K562 (cell line): ENCODE measurements at regions not wholly inside any gene's neighbourhood (a gene's known extent, or its start where the extent isn't known, plus 50 kb on each side); places are given as distances from the start of the nearest gene placed in this dataset.

Experiments used
- ATAC-seq: fragments of 200-7000 bp; cut with Tn5 transposase; 3 replicates; pipeline ENCODE4 v1.9.1; 2020; ENCODE audit warnings: moderate library complexity
- BruUV-seq: library from RNA; stranded (reverse); fragments of 400-500 nt; replicated peaks from 2 replicates; lab custom pipeline; 2021; lab: Mats Ljungman, UMichigan
- CTCF ChIA-PET: fragments of 300-600 bp; formaldehyde crosslinking; extraction: SDS; loops from one replicate; lab custom pipeline; 2021; ENCODE audit warnings: low intra/inter-chr PET ratio; lab: Yijun Ruan, JAX
- POLR2A ChIA-PET: fragments of 300-600, 350-650 bp; sonication (Branson Sonifier 250); formaldehyde crosslinking; extraction: SDS; loops from one replicate; lab custom pipeline; 2021; ENCODE audit warnings: antibody characterized with exemption, inconsistent platforms; lab: Yijun Ruan, JAX
- DNase-seq, 4 experiments: peaks; one replicate each; pipeline versions ENCODE4 v3.0.0 to v3.0.0-alpha.2; 2011 to 2018; ENCODE audit warnings: low spot score in 3 of 4, mixed read lengths in 3 of 4; ENCODE audit errors: extremely low read depth in 1 of 4
- FAIRE-seq: peaks from 2 replicates; lab custom pipeline; 2011; peaks lifted over from hg19 to GRCh38; lab: Jason Lieb, UNC
- H2AFZ ChIP-seq: 2 replicates; pipeline ENCODE4 v1.6.0; 2011; ENCODE audit warnings: low read depth, low read length, control low read depth, inconsistent platforms
- H3K27ac ChIP-seq: fragments of 200-600 bp; 3 replicates; pipeline ENCODE4 v1.8.0; 2011; ENCODE audit warnings: low read depth, mild to moderate bottlenecking, control low read depth, inconsistent platforms, low read length, moderate library complexity, mixed read lengths; ENCODE audit errors: extremely low read depth
- H3K27me3 ChIP-seq, 2 experiments: fragments of 300-600 bp in 1 of 2; 2 replicates in 1 of 2; 3 replicates in 1 of 2; pipeline versions ENCODE4 v1.6.0 to v1.8.0; 2011; ENCODE audit warnings: inconsistent platforms in 2 of 2, low read length in 2 of 2, mild to moderate bottlenecking in 1 of 2, mixed read lengths in 1 of 2, moderate library complexity in 1 of 2; ENCODE audit not compliant: control insufficient read depth in 2 of 2, insufficient read depth in 2 of 2
- H3K36me3 ChIP-seq: fragments of 300-600 bp; 3 replicates; pipeline ENCODE4 v1.8.0; 2011; ENCODE audit warnings: mild to moderate bottlenecking, low read length, inconsistent platforms; ENCODE audit not compliant: control insufficient read depth, insufficient read depth
- H3K4me1 ChIP-seq, 2 experiments: fragments of 200-600 bp in 1 of 2; replicated peaks in 1 of 2; 2 replicates in 1 of 2; 3 replicates in 1 of 2; pipeline versions ENCODE4 v1.5.1 to v1.8.0; 2011; ENCODE audit warnings: inconsistent platforms in 2 of 2, low read length in 2 of 2, mild to moderate bottlenecking in 1 of 2, mixed read lengths in 1 of 2, moderate library complexity in 1 of 2; ENCODE audit not compliant: control insufficient read depth in 2 of 2, insufficient read depth in 2 of 2
- H3K4me2 ChIP-seq: 2 replicates; pipeline ENCODE4 v1.6.1; 2011; ENCODE audit warnings: low read length, control low read depth, inconsistent platforms, mixed read lengths; ENCODE audit not compliant: insufficient read depth
- H3K4me3 ChIP-seq: fragments of 200-600 bp; sonication (generic), shearing (Covaris generic); 2 replicates; pipeline ENCODE4 v1.5.1; 2016; ENCODE audit warnings: control low read depth, inconsistent platforms
- H3K79me2 ChIP-seq: fragments of 200-600 bp; 3 replicates; pipeline ENCODE4 v1.8.0; 2011; ENCODE audit warnings: low read length, inconsistent platforms; ENCODE audit not compliant: control insufficient read depth, insufficient read depth
- H3K9ac ChIP-seq, 2 experiments: 2 replicates each; pipeline versions ENCODE4 v1.6.0 to v1.6.1; 2011; ENCODE audit warnings: low read depth in 2 of 2, low read length in 2 of 2, control low read depth in 1 of 2, inconsistent platforms in 1 of 2, mild to moderate bottlenecking in 1 of 2, mixed read lengths in 1 of 2; ENCODE audit not compliant: insufficient read depth in 1 of 2
- H3K9me1 ChIP-seq: one replicate; pipeline ENCODE4 v1.6.0; 2011; ENCODE audit warnings: inconsistent platforms, mild to moderate bottlenecking, low read length, moderate library complexity; ENCODE audit not compliant: control insufficient read depth, insufficient read depth
- H3K9me3 ChIP-seq: replicated peaks from 2 replicates; pipeline ENCODE4 v1.5.1; 2011; ENCODE audit warnings: low read depth, low read length, inconsistent platforms; ENCODE audit not compliant: control insufficient read depth, insufficient read depth
- H4K20me1 ChIP-seq: replicated peaks from 2 replicates; pipeline ENCODE4 v1.6.1; 2011; ENCODE audit warnings: low read length, inconsistent platforms, mixed read lengths; ENCODE audit not compliant: control insufficient read depth, insufficient read depth
- CCAR2 ChIP-seq: fragments of 200-400 bp; formaldehyde crosslinking; IDR thresholded peaks from 2 replicates; pipeline ENCODE4 v1.6.1; 2017; ENCODE audit warnings: mild to moderate bottlenecking, low read depth, low read length
- CHAMP1 ChIP-seq: fragments of 450-650 bp; IDR thresholded peaks from 2 replicates; pipeline ENCODE4 v1.6.1; 2016; ENCODE audit warnings: mild to moderate bottlenecking
- ERF ChIP-seq: fragments of 450-650 bp; formaldehyde crosslinking; IDR thresholded peaks from 2 replicates; pipeline ENCODE4 v1.4.0; 2020; ENCODE audit warnings: mild to moderate bottlenecking, mixed read lengths
- KDM5B ChIP-seq: fragments of 200-600 bp; sonication (generic); IDR thresholded peaks from 2 replicates; pipeline ENCODE4 v1.6.1; 2012; ENCODE audit warnings: low read depth, mild to moderate bottlenecking, moderate library complexity, low read length, control low read depth, inconsistent platforms; ENCODE audit not compliant: insufficient replicate concordance
- L3MBTL2 ChIP-seq: fragments of 450-650 bp; IDR thresholded peaks from 2 replicates; pipeline ENCODE4 v1.6.1; 2016; ENCODE audit warnings: mild to moderate bottlenecking, moderate library complexity
- LARP7 ChIP-seq: fragments of 450-650 bp; IDR thresholded peaks from 2 replicates; pipeline ENCODE4 v1.6.1; 2016
- MCM2 ChIP-seq: fragments of 450-650 bp; IDR thresholded peaks from 2 replicates; pipeline ENCODE4 v1.6.1; 2017; ENCODE audit warnings: low read depth, mild to moderate bottlenecking
- MCM5 ChIP-seq: fragments of 450-650 bp; IDR thresholded peaks from 2 replicates; pipeline ENCODE4 v1.6.1; 2016; ENCODE audit warnings: low read depth
- SMARCC2 ChIP-seq: fragments of 450-650 bp; IDR thresholded peaks from 2 replicates; pipeline ENCODE4 v1.6.1; 2017; ENCODE audit warnings: antibody characterized with exemption, moderate library complexity, mild to moderate bottlenecking, low read depth
- TGIF2 ChIP-seq: sonication (generic); formaldehyde crosslinking; IDR thresholded peaks from 2 replicates; pipeline ENCODE4 v1.8.1; 2022; ENCODE audit warnings: mild to moderate bottlenecking, missing genetic modification reagents, moderate library complexity
- ZNF184 ChIP-seq: sonication (generic); formaldehyde crosslinking; IDR thresholded peaks from 2 replicates; pipeline ENCODE4 v1.5.0; 2020; ENCODE audit warnings: missing genetic modification reagents
- ZNF408 ChIP-seq: fragments of 250-450 bp; sonication (Bioruptor Pico); IDR thresholded peaks from 2 replicates; pipeline ENCODE4 v1.4.0; 2020; ENCODE audit warnings: low read depth, mild to moderate bottlenecking, moderate library complexity
- ZSCAN32 ChIP-seq: fragments of 450-650 bp; formaldehyde crosslinking; IDR thresholded peaks from 2 replicates; pipeline ENCODE4 v1.4.0; 2020; ENCODE audit warnings: mild to moderate bottlenecking, moderate library complexity
- whole genome bisulfite sequencing: fragments of 100-300 bp; shearing (Covaris generic); methylation state at CpG from one replicate; pipeline ENCODE4 v1.1.6; 2016; ENCODE audit warnings: low coverage, mixed read lengths; ENCODE audit not compliant: insufficient coverage; ENCODE audit errors: missing lambda C conversion rate; 5-methylcytosine and 5-hydroxymethylcytosine counted together
- in situ Hi-C: fragments of 300-500 bp; cut with MboI; formaldehyde crosslinking; loops from 4 replicates; pipeline ENCODE4 v1.15.0; 2018; ENCODE audit warnings: inconsistent platforms, mixed read lengths
- intact Hi-C: fragments of 100-400 bp; cut with micrococcal nuclease; formaldehyde crosslinking; loops from 2 replicates; pipeline ENCODE4 v1.14.2; 2022
- TF ChIP-seq, protein P1 (sequence below): sonication (generic); formaldehyde crosslinking; IDR thresholded peaks from 2 replicates; pipeline ENCODE4 v1.8.1; 2023; ENCODE audit warnings: mild to moderate bottlenecking, missing genetic modification reagents
- TF ChIP-seq, protein P2 (sequence below): fragments of 150-350 bp; conservative IDR thresholded peaks from 2 replicates; pipeline ENCODE4 v1.6.1; 2014; ENCODE audit warnings: low read length
- TF ChIP-seq, protein P3 (sequence below): fragments of 250-450 bp; sonication (Bioruptor Pico); IDR thresholded peaks from 2 replicates; pipeline ENCODE4 v1.9.0; 2021; ENCODE audit warnings: mild to moderate bottlenecking, inconsistent platforms

DNA sequence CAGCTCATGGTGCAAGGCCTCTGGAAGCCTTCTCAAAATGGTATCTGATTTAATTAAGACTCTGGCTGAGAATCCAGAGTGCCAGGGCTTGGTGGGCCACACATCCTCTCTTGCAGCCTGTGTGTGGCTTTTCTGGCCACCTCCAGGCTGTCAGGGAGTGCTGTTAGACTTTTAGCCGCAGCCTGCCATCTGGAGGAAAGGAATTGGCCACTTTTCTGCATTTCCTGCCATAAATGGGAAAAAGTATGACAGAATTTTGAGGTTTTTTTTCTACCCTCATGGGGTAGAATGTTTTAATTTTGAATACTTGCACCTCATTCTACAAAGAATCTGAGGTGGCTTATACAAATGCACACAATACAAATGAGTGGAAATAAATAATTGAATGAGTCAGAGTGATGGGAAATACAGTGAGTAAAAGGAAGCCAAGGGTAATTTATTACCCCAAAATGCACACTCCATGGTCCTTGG, 218.4 kb downstream of the ADAMTS15 start:
- Histone ChIP-seq H3K9me1 (no peaks in the 10 kb centered on the region), H3K9ac (no peak overlapping the region), H4K20me1 (no peaks in the 10 kb centered on the region), H3K4me3 (no peak overlapping the region), H3K79me2 (no peaks in the 10 kb centered on the region), H3K9me3 (no peaks in the 10 kb centered on the region), H3K4me2 (no peak overlapping the region), H3K4me1 (no peaks in the 10 kb centered on the region), H3K27me3 (peaks cover 0 to 5% of the 10 kb centered on the region in 2 experiments; a peak in 1 of 5 replicates), H2AFZ (no peak overlapping the region), H3K27ac (no peak overlapping the region), H3K36me3 (no peaks in the 10 kb centered on the region)
- ChIA-PET POLR2A (no interaction called here), CTCF (no interaction called here)
- intact Hi-C loops = no loop called here
- ATAC-seq (no peak), FAIRE-seq (no peak), DNase-seq (no peak)
- WGBS = 0% methylated on average over 1 of the region's 1 CpG
- BruUV-seq = no TSS peak
- TF ChIP-seq, protein P1, sequence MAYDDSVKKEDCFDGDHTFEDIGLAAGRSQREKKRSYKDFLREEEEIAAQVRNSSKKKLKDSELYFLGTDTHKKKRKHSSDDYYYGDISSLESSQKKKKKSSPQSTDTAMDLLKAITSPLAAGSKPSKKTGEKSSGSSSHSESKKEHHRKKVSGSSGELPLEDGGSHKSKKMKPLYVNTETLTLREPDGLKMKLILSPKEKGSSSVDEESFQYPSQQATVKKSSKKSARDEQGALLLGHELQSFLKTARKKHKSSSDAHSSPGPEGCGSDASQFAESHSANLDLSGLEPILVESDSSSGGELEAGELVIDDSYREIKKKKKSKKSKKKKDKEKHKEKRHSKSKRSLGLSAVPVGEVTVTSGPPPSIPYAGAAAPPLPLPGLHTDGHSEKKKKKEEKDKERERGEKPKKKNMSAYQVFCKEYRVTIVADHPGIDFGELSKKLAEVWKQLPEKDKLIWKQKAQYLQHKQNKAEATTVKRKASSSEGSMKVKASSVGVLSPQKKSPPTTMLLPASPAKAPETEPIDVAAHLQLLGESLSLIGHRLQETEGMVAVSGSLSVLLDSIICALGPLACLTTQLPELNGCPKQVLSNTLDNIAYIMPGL (CRISPR knock-in tag) = no peak
- no peak for TF ChIP-seq LARP7
- TF ChIP-seq, protein P2, sequence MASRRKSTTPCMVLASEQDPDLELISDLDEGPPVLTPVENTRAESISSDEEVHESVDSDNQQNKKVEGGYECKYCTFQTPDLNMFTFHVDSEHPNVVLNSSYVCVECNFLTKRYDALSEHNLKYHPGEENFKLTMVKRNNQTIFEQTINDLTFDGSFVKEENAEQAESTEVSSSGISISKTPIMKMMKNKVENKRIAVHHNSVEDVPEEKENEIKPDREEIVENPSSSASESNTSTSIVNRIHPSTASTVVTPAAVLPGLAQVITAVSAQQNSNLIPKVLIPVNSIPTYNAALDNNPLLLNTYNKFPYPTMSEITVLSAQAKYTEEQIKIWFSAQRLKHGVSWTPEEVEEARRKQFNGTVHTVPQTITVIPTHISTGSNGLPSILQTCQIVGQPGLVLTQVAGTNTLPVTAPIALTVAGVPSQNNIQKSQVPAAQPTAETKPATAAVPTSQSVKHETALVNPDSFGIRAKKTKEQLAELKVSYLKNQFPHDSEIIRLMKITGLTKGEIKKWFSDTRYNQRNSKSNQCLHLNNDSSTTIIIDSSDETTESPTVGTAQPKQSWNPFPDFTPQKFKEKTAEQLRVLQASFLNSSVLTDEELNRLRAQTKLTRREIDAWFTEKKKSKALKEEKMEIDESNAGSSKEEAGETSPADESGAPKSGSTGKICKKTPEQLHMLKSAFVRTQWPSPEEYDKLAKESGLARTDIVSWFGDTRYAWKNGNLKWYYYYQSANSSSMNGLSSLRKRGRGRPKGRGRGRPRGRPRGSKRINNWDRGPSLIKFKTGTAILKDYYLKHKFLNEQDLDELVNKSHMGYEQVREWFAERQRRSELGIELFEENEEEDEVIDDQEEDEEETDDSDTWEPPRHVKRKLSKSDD = no peak
- no peak for TF ChIP-seq L3MBTL2
- no peak for TF ChIP-seq TGIF2 (CRISPR knock-in tag)
- no peak for TF ChIP-seq ZSCAN32
- TF ChIP-seq MCM5 = no peak
- TF ChIP-seq ZNF408 = no peak
- TF ChIP-seq ERF = no peak
- no peak for TF ChIP-seq ZNF184 (CRISPR knock-in tag)
- no peak for TF ChIP-seq CCAR2
- TF ChIP-seq MCM2 = no peak
- no peak for TF ChIP-seq SMARCC2
- TF ChIP-seq CHAMP1 = no peak
- TF ChIP-seq KDM5B = no peak
- TF ChIP-seq, protein P3, sequence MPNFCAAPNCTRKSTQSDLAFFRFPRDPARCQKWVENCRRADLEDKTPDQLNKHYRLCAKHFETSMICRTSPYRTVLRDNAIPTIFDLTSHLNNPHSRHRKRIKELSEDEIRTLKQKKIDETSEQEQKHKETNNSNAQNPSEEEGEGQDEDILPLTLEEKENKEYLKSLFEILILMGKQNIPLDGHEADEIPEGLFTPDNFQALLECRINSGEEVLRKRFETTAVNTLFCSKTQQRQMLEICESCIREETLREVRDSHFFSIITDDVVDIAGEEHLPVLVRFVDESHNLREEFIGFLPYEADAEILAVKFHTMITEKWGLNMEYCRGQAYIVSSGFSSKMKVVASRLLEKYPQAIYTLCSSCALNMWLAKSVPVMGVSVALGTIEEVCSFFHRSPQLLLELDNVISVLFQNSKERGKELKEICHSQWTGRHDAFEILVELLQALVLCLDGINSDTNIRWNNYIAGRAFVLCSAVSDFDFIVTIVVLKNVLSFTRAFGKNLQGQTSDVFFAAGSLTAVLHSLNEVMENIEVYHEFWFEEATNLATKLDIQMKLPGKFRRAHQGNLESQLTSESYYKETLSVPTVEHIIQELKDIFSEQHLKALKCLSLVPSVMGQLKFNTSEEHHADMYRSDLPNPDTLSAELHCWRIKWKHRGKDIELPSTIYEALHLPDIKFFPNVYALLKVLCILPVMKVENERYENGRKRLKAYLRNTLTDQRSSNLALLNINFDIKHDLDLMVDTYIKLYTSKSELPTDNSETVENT (CRISPR knock-in tag) = no peak
- in situ Hi-C loops = no loop called here
